ENCODE measurements at regions not wholly inside any gene's neighbourhood (a gene's known extent, or its start where the extent isn't known, plus 50 kb on each side); places are given as distances from the start of the nearest gene placed in this dataset.

GRCh38 chr4:53906606-53907190, 157.7 kb downstream of the CHIC2 start:
- H3K4me1 ChIP-seq (ENCODE audit: insufficient read depth, low read length) = peaks cover 19% of the 10 kb centered on the region
- peak overlapping the region; percentile 71 for H2AFZ ChIP-seq (ENCODE audit: low read length)
- no peaks in the 10 kb centered on the region for H3K9me2 ChIP-seq (replicated peaks; ENCODE audit: low read length)
- H3F3A ChIP-seq (ENCODE audit: low read length, unreplicated experiment) = no peaks in the 10 kb centered on the region
- H3K27ac ChIP-seq (ENCODE audit: low read length) = no peak overlapping the region
- no peak for TF ChIP-seq EZH2 (IDR thresholded peaks at IDR 0.05; ENCODE audit: low read length, unreplicated experiment)
- no peak for TF ChIP-seq CTCF (conservative IDR thresholded peaks at IDR 0.05; ENCODE audit: low read depth, low read length)
- no peak for TF ChIP-seq EZH2phosphoT487 (IDR thresholded peaks at IDR 0.05; ENCODE audit: borderline replicate concordance, low read length)
- no peaks in the 10 kb centered on the region for H3K27me3 ChIP-seq (ENCODE audit: low read length)
- no peaks in the 10 kb centered on the region for H3K79me2 ChIP-seq (ENCODE audit: low read length)
- no peaks in the 10 kb centered on the region for H4K20me1 ChIP-seq (ENCODE audit: low read length)
- H3K9ac ChIP-seq (ENCODE audit: low read length) = peak overlapping the region; percentile 30; the same call in 1 of the 2 replicates
- BruUV-seq (replicated peaks) = no TSS peak
- peak overlapping the region; percentile 77 for H3K4me2 ChIP-seq (ENCODE audit: low read length)
- DNase-seq (no peak), ATAC-seq (no peak)
- no peaks in the 10 kb centered on the region for H3K9me3 ChIP-seq (ENCODE audit: low read length)
- POLR2A ChIA-PET (ENCODE audit: unreplicated experiment) = no interaction called here
- no peaks in the 10 kb centered on the region for H3K36me3 ChIP-seq (ENCODE audit: low read depth, low read length)
- CTCF ChIA-PET = interaction anchor here (0.6 to 2.9 kb wide), 4 partner anchors 13 to 327 kb away, joined by 3 to 28 read pairs (median 4); no protein-coding TSS in a partner anchor
- intact Hi-C loops (cut with micrococcal nuclease) = loop anchor here (1.0 to 5.0 kb wide), 3 partner anchors 321 to 414 kb away; no protein-coding TSS in a partner anchor
- peak overlapping the region; percentile 53; the same call in 1 of the 2 replicates for H3K4me3 ChIP-seq (ENCODE audit: low read length)

GRCh38 chr4:53905941-53906377, 158.4 kb downstream of the CHIC2 start:
- Histone ChIP-seq H3K27ac (ENCODE audit: low read length) (no peak overlapping the region), H3K36me3 (ENCODE audit: low read depth, low read length) (no peaks in the 10 kb centered on the region), H3K9me3 (ENCODE audit: low read length) (no peaks in the 10 kb centered on the region), H4K20me1 (ENCODE audit: low read length) (no peaks in the 10 kb centered on the region), H3K4me2 (ENCODE audit: low read length) (peak overlapping the region; percentile 77), H3K27me3 (ENCODE audit: low read length) (no peaks in the 10 kb centered on the region), H3K4me3 (ENCODE audit: low read length) (peak overlapping the region; percentile 53), H2AFZ (ENCODE audit: low read length) (peak overlapping the region; percentile 71), H3K9ac (ENCODE audit: low read length) (peak overlapping the region; percentile 30), H3F3A (ENCODE audit: low read length, unreplicated experiment) (no peaks in the 10 kb centered on the region), H3K4me1 (ENCODE audit: insufficient read depth, low read length) (peaks cover 19% of the 10 kb centered on the region), H3K9me2 (replicated peaks; ENCODE audit: low read length) (no peaks in the 10 kb centered on the region), H3K79me2 (ENCODE audit: low read length) (no peaks in the 10 kb centered on the region)
- POLR2A ChIA-PET (ENCODE audit: unreplicated experiment) = interaction anchor here (0.6 kb wide), 1 partner anchor 59 kb away, joined by 4 read pairs; no protein-coding TSS in a partner anchor
- TF ChIP-seq EZH2phosphoT487 (IDR thresholded peaks at IDR 0.05; ENCODE audit: borderline replicate concordance, low read length) = no peak
- no peak for TF ChIP-seq EZH2 (IDR thresholded peaks at IDR 0.05; ENCODE audit: low read length, unreplicated experiment)
- no peak for TF ChIP-seq CTCF (conservative IDR thresholded peaks at IDR 0.05; ENCODE audit: low read depth, low read length)
- CTCF ChIA-PET = interaction anchor here (0.6 kb wide), 1 partner anchor 451 kb away, joined by 5 read pairs; no protein-coding TSS in a partner anchor
- no TSS peak for BruUV-seq (replicated peaks)
- DNase-seq (peak; percentile 64), ATAC-seq (peak; percentile 61)
- intact Hi-C loops (cut with micrococcal nuclease) = loop anchor here (1.0 to 5.0 kb wide), 3 partner anchors 321 to 414 kb away; no protein-coding TSS in a partner anchor
